ENCODE measurements at regions not wholly inside any gene's neighbourhood (a gene's known extent, or its start where the extent isn't known, plus 50 kb on each side); places are given as distances from the start of the nearest gene placed in this dataset.

- TF ChIP-seq, protein P1, sequence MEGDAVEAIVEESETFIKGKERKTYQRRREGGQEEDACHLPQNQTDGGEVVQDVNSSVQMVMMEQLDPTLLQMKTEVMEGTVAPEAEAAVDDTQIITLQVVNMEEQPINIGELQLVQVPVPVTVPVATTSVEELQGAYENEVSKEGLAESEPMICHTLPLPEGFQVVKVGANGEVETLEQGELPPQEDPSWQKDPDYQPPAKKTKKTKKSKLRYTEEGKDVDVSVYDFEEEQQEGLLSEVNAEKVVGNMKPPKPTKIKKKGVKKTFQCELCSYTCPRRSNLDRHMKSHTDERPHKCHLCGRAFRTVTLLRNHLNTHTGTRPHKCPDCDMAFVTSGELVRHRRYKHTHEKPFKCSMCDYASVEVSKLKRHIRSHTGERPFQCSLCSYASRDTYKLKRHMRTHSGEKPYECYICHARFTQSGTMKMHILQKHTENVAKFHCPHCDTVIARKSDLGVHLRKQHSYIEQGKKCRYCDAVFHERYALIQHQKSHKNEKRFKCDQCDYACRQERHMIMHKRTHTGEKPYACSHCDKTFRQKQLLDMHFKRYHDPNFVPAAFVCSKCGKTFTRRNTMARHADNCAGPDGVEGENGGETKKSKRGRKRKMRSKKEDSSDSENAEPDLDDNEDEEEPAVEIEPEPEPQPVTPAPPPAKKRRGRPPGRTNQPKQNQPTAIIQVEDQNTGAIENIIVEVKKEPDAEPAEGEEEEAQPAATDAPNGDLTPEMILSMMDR (conservative IDR thresholded peaks at IDR 0.05; ENCODE audit: low read length) = no peak
- TF ChIP-seq EZH2phosphoT487 (IDR thresholded peaks at IDR 0.05; ENCODE audit: borderline replicate concordance, low read depth, low read length) = no peak
Measured at GRCh38 chr1:207964195-207964966, 53.5 kb upstream of the CD34 start.
